Subcutaneous abdominal adipose tissue (tissue), 5 donors: ENCODE measurements at regions not wholly inside any gene's neighbourhood (a gene's known extent, or its start where the extent isn't known, plus 50 kb on each side); places are given as distances from the start of the nearest gene placed in this dataset.

Source experiments
- H3K27ac ChIP-seq: one replicate; pipeline ENCODE4 v1.7.0; 2013; ENCODE audit warnings: low read depth, mild to moderate bottlenecking, inconsistent platforms, low read length, moderate library complexity
- H3K27me3 ChIP-seq, 5 donors: one replicate each; pipeline ENCODE4 v1.7.0; 2013; ENCODE audit warnings: low read length in 5 of 5, inconsistent platforms in 1 of 5; ENCODE audit not compliant: control insufficient read depth in 5 of 5, insufficient read depth in 4 of 5
- H3K36me3 ChIP-seq, 5 donors: one replicate each; pipeline ENCODE4 v1.7.0; 2013; ENCODE audit warnings: low read length in 5 of 5; ENCODE audit not compliant: control insufficient read depth in 5 of 5, insufficient read depth in 5 of 5
- H3K4me1 ChIP-seq, 5 donors: one replicate each; pipeline ENCODE4 v1.7.0; 2013; ENCODE audit warnings: low read length in 5 of 5, mild to moderate bottlenecking in 3 of 5, moderate library complexity in 1 of 5; ENCODE audit not compliant: control insufficient read depth in 5 of 5, insufficient read depth in 5 of 5
- H3K4me3 ChIP-seq, 5 donors: one replicate each; pipeline ENCODE4 v1.7.0; 2013; ENCODE audit warnings: low read length in 5 of 5, low read depth in 1 of 5
- H3K9ac ChIP-seq, 5 donors: one replicate each; pipeline ENCODE4 v1.7.0; 2013; ENCODE audit warnings: low read length in 5 of 5, mild to moderate bottlenecking in 4 of 5, moderate library complexity in 3 of 5
- H3K9me3 ChIP-seq, 5 donors: one replicate each; pipeline ENCODE4 v1.7.0; 2013; ENCODE audit warnings: low read length in 5 of 5; ENCODE audit not compliant: control insufficient read depth in 5 of 5
- donor health status: healthy.
- donor health status: healthy.
- donor health status: healthy.
- donor health status: healthy.
- donor health status: healthy.

GRCh38 chr5:123803359-123803758 lies 291.4 kb downstream of the CSNK1G3 start:
- H3K4me1 ChIP-seq: no peaks in the 10 kb centered on the region
- no peaks in the 10 kb centered on the region for H3K9me3 ChIP-seq
- H3K36me3 ChIP-seq: no peaks in the 10 kb centered on the region
- no peak overlapping the region for H3K4me3 ChIP-seq
- H3K27ac ChIP-seq: no peak overlapping the region
- no peaks in the 10 kb centered on the region for H3K27me3 ChIP-seq
- H3K9ac ChIP-seq: no peak overlapping the region

GRCh38 chr5:123802298-123802951 lies 290.4 kb downstream of the CSNK1G3 start:
- Histone ChIP-seq H3K9me3 (no peaks in the 10 kb centered on the region), H3K27ac (no peak overlapping the region), H3K4me1 (no peaks in the 10 kb centered on the region), H3K27me3 (no peaks in the 10 kb centered on the region), H3K36me3 (no peaks in the 10 kb centered on the region), H3K9ac (no peak overlapping the region), H3K4me3 (no peak overlapping the region)

GRCh38 chr5:123800640-123801039 lies 288.7 kb downstream of the CSNK1G3 start:
- Histone ChIP-seq H3K9me3 (no peaks in the 10 kb centered on the region), H3K4me3 (no peak overlapping the region), H3K9ac (no peak overlapping the region), H3K27me3 (no peaks in the 10 kb centered on the region), H3K27ac (no peak overlapping the region), H3K36me3 (no peaks in the 10 kb centered on the region), H3K4me1 (no peaks in the 10 kb centered on the region)

- no peaks in the 10 kb centered on the region for H3K36me3 ChIP-seq
Measured at GRCh38 chr5:123795688-123796087, 283.7 kb downstream of the CSNK1G3 start.

GRCh38 chr5:123790226-123790625 lies 278.2 kb downstream of the CSNK1G3 start:
- Histone ChIP-seq H3K4me3 (no peak overlapping the region), H3K4me1 (peaks cover 0 to 10% (median 3%) of the 10 kb centered on the region in 5 donors), H3K9ac (no peak overlapping the region), H3K27me3 (no peaks in the 10 kb centered on the region), H3K36me3 (no peaks in the 10 kb centered on the region), H3K27ac (no peak overlapping the region), H3K9me3 (peaks cover 10 to 16% (median 13%) of the 10 kb centered on the region in 5 donors)

More at GRCh38 chr5:123795688-123796087, 283.7 kb downstream of the CSNK1G3 start:
- Histone ChIP-seq H3K27ac (no peak overlapping the region), H3K4me3 (no peak overlapping the region), H3K9ac (no peak overlapping the region), H3K9me3 (no peaks in the 10 kb centered on the region), H3K27me3 (no peaks in the 10 kb centered on the region), H3K4me1 (no peaks in the 10 kb centered on the region)

GRCh38 chr5:123787635-123788034 lies 275.7 kb downstream of the CSNK1G3 start:
- Histone ChIP-seq H3K9me3 (peaks cover 10 to 16% (median 13%) of the 10 kb centered on the region in 5 donors), H3K27ac (no peak overlapping the region), H3K9ac (no peak overlapping the region), H3K4me1 (peaks cover 0 to 11% (median 3%) of the 10 kb centered on the region in 5 donors), H3K27me3 (no peaks in the 10 kb centered on the region), H3K4me3 (no peak overlapping the region), H3K36me3 (no peaks in the 10 kb centered on the region)

- Histone ChIP-seq H3K9ac (no peak overlapping the region), H3K36me3 (no peaks in the 10 kb centered on the region), H3K27me3 (no peaks in the 10 kb centered on the region), H3K27ac (no peak overlapping the region), H3K4me1 (peaks cover 0 to 11% (median 3%) of the 10 kb centered on the region in 5 donors), H3K9me3 (peaks cover 10 to 16% (median 13%) of the 10 kb centered on the region in 5 donors), H3K4me3 (no peak overlapping the region)
Measured at GRCh38 chr5:123787136-123787535, 275.2 kb downstream of the CSNK1G3 start.

GRCh38 chr5:123786411-123786810 lies 274.4 kb downstream of the CSNK1G3 start:
- no peak overlapping the region for H3K4me3 ChIP-seq
- H3K4me1 ChIP-seq: peaks cover 0 to 11% (median 3%) of the 10 kb centered on the region in 5 donors
- H3K9me3 ChIP-seq: peaks cover 10 to 16% (median 13%) of the 10 kb centered on the region in 5 donors
- no peaks in the 10 kb centered on the region for H3K27me3 ChIP-seq
- H3K27ac ChIP-seq: no peak overlapping the region
- H3K36me3 ChIP-seq: no peaks in the 10 kb centered on the region
- no peak overlapping the region for H3K9ac ChIP-seq

GRCh38 chr5:123785162-123786071 lies 273.4 kb downstream of the CSNK1G3 start:
- Histone ChIP-seq H3K4me3 (peak overlapping the region in 2 of 5 donors; percentile 12 to 15), H3K9me3 (peaks cover 10 to 16% (median 13%) of the 10 kb centered on the region in 5 donors), H3K4me1 (peaks cover 0 to 11% (median 3%) of the 10 kb centered on the region in 5 donors), H3K9ac (no peak overlapping the region), H3K27me3 (no peaks in the 10 kb centered on the region), H3K27ac (no peak overlapping the region), H3K36me3 (no peaks in the 10 kb centered on the region)

- no peak overlapping the region for H3K27ac ChIP-seq
- no peaks in the 10 kb centered on the region for H3K36me3 ChIP-seq
- no peak overlapping the region for H3K9ac ChIP-seq
- H3K27me3 ChIP-seq: no peaks in the 10 kb centered on the region
- no peaks in the 10 kb centered on the region for H3K9me3 ChIP-seq
- H3K4me1 ChIP-seq: peaks cover 0 to 11% (median 3%) of the 10 kb centered on the region in 5 donors
- no peak overlapping the region for H3K4me3 ChIP-seq
Measured at GRCh38 chr5:123783421-123783820, 271.4 kb downstream of the CSNK1G3 start.
